ENCODE measurements at regions not wholly inside any gene's neighbourhood (a gene's known extent, or its start where the extent isn't known, plus 50 kb on each side); places are given as distances from the start of the nearest gene placed in this dataset.
"Not testable (repeated sequence)": the region's sequence is repeated elsewhere in the genome, so short reads cannot be mapped to it uniquely, and the experiment has no call there.

DNA sequence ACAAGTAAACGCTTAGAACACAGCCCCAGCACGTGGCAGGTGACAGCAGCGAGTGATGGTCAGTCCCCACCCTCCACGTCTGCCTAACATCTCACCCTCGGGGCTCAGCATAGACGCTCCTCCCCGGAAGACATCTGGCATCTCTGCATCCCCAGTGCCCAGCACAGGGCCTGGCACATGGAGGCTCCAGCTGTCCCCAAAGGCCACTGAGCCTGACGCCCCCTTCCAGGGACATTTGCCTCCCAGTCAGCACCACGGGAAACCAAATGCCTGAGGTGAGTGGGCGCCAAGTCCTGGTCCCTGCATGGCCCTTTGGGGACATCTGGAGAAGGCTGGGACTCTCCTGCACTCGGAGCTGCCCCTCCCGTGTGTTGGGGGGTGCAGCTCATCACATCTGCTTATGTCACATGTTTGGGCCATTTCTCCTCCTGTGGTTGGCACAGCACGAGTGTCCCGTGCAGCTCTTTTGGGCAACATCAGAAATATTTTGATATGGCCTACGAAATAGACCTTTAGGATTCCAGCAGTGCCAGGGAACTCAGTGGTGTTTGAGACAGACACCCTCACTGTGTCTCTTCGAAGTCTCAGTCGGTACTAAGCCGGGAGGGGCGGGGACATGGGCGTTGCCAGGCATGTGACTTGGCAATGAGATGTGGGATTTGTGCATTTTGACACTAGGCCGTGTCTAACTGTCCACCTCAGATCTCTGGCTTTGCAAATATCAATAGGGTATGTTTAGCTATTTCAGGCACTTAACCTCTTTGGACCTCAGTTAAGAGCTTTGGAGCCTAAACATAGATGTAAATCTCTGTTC is 315.0 kb downstream of the PTPRU start:
- DNase-seq (ENCODE audit: low spot score) = no peak

DNA sequence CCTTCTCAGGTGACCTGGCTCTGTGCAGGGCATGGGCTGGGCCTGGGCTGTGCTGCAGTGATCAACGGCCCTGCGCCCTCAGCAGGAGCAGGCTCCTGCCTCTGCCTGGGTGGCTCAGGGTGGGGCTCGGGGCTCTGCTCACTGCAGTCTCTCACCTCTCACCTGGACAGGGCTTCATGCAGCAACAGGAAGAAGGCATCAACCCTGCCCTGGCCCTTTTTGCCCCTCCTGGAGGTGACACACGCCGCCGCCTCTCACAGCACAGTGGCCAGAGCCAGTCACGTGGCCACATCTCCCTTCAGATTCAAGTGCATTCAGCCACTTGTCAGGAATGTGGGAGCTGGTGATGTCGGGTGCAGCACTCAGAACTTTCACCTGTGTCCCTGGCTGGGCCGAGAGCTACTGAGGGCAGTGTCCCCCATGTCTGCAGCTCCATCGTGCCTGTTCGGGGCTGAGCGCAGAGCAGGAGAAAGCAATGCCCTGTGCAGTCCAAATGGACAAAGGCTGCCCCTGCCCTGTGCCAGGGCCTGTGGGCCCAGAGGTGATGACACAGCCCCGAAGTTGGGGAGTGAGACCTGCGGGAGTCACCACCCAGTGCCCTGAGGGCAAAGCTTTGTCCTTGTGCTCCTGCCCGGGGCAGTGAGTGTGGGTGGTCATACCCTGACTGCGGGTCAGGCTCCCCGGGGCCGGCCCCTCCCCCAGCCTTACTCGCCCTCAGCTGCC is 314.0 kb downstream of the PTPRU start:
- DNase-seq (ENCODE audit: low spot score) = no peak

- not testable (repeated sequence) for DNase-seq (ENCODE audit: low spot score)
These were observed 313.4 kb downstream of the PTPRU start for GRCh38 chr1:29549728-29550118.

GRCh38 chr1:29549001-29549400 is 312.7 kb downstream of the PTPRU start:
- DNase-seq (ENCODE audit: low spot score) = no peak

DNA sequence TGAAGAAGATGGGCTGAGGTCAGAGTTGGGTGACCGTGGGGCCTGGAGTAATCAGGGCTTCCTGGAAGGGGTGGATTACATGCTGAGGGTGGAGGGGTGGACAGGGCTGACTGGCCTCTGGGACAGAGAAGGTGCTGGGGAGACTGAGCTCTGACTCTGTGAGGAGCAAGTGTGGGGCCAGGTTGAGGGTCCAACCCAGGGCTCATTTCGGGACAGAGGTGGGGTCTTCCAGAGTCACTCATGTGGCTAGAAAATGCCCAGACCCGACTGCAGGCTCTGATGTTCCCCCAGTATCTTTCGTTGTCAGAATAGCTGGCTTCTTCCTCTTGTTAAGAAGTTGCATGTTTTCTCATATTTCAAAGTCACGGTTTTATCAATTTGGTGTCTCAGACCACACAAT is 311.8 kb downstream of the PTPRU start:
- no peak for DNase-seq (ENCODE audit: low spot score)

- no peak for DNase-seq (ENCODE audit: low spot score)
These were observed 311.0 kb downstream of the PTPRU start for GRCh38 chr1:29547300-29547699.

- no peak for DNase-seq (ENCODE audit: low spot score)
These were observed 310.2 kb downstream of the PTPRU start for GRCh38 chr1:29546496-29546895.

DNA sequence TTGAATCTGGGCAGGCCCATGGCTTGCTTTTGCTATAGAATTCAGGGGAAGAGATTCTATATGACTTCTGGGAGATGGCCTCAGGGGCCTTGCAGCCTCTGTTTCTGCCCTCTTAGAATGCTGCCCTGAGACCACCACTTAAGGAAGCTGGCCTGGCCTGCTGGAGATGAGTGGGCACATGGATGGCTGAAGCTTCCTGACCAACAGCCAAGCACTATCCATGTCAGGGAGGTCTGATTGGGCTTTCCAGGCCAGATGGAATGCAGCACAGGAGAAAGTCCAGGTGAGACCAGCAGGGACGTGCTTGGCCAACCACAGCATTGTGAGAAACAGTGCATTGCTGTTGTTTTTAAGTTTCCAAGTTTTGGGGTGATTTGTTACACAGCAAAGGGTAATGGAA is 308.1 kb downstream of the PTPRU start:
- DNase-seq (ENCODE audit: low spot score) = no peak

GRCh38 chr1:29543586-29543985 is 307.3 kb downstream of the PTPRU start:
- DNase-seq (ENCODE audit: low spot score) = no peak

GRCh38 chr1:29542548-29542947 is 306.2 kb downstream of the PTPRU start:
- DNase-seq (ENCODE audit: low spot score) = no peak

GRCh38 chr1:29541631-29542030 is 305.3 kb downstream of the PTPRU start:
- DNase-seq (ENCODE audit: low spot score) = no peak

DNA sequence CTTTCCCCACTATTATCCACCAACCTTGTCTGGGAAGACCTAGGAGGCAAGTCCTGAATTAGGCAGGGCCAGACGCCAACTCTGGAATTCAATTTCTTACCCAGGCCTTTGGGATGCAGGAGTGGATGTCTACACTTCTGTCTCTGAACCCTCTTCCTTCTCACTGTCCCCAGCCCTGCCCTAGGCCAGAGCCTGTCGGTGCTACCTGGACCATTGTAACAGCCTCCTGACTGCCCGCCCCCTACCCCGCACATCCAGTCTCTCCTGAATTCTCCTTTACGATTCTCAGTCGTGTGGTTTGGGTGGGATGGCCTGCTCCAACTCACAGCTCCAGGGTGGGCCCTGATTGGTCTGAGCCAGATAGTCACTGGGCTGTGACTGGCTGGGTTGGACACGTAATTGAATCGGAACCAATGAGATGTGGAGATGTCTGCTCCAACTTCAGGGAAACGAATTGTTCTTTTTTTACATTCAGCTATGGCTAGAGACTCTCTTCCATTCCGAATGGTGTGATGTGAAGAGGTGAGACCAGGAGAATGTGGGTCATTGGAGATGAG is 304.6 kb downstream of the PTPRU start:
- DNase-seq (ENCODE audit: low spot score) = no peak

DNA sequence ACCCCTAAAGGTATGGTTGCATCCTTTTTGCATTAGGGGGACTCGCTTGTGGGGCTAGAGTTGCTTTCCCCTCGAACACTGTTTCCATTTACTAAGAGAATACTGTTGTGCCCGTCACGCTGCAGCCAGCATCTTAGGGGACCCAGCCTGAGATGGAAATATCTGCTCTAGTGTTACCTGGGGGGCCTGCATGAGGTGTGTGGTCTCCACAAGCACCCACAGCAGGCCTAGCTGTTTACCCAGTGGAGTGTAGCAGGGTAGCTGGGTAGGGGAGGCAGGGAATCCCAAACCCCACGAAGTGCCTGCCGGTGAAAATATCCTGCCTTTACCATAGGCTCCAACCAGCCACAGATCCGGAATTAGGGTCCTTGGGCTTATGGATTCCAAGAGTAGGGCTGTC is 303.6 kb downstream of the PTPRU start:
- DNase-seq (ENCODE audit: low spot score) = no peak

- no peak for DNase-seq (ENCODE audit: low spot score)
These were observed 302.3 kb downstream of the PTPRU start for GRCh38 chr1:29538586-29538985.

DNA sequence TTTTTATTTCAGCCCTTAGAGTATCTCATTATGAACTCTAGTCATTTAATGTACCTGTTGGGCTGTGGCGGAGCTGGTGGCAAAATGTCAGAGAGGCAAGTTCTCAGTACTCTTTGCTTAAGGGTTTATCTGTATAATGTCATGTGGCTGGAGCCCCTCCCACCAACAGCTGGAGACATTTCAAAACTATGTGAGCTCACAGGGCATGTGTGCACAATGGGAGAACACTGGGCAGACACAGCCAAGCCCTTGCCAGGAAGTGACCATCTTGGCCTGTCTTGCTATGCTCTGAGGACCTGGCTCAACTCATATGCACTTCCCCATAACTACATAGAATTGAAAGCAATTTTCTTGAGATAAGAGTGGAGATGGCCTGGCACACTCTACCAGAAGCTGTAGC is 296.4 kb downstream of the PTPRU start:
- DNase-seq (ENCODE audit: low spot score) = no peak

- DNase-seq (ENCODE audit: low spot score) = no peak
These were observed 296.0 kb downstream of the PTPRU start for GRCh38 chr1:29532285-29532684.

DNA sequence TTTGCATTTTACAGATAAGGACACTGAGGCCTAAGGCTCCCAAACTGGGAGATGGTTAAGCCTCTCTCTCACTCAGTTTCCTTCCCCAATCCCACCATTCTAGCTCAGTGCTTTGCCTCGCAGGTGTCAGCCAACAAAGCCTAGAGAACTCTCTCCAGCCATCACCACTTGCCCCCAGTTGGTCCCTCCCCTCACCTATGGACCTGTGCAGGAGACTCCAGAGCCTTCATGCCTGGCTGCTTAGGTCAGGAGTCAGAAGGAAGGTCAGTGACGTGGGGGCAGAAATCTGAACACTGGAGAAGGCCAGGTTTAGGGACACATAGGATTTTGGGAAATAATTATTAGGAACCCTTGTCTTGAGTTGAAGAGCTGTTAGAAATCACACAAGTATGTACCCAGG is 295.3 kb downstream of the PTPRU start:
- no peak for DNase-seq (ENCODE audit: low spot score)

DNA sequence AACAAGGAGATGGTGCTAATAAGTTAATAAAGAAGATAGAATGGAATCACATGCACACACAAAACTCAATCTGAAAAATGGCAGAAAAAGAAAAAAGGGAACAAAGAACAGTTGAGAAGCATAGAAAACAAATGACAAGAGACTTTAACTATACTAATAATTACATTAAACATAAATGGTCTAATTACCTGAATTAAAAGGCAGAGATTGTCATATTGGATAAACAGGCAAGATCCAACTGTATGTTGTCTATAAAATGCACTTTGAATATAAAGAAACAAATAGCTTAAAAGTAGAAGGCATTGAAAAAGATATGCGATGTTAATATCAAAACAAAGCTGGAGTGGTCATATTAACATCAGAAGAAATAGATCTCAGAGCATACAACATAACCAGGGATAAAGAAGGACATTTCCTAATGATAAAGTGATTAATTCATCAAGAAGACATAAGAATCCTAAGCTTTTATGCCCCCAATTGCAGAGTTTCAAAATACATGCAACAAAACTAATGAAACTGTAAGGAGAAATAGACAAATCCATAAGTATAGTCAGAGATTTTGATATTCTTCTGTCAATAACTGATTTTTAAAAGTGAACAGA is 293.5 kb downstream of the PTPRU start:
- DNase-seq (ENCODE audit: low spot score) = no peak

GRCh38 chr1:29527314-29528004 is 291.1 kb downstream of the PTPRU start:
- DNase-seq (ENCODE audit: low spot score) = no peak

DNA sequence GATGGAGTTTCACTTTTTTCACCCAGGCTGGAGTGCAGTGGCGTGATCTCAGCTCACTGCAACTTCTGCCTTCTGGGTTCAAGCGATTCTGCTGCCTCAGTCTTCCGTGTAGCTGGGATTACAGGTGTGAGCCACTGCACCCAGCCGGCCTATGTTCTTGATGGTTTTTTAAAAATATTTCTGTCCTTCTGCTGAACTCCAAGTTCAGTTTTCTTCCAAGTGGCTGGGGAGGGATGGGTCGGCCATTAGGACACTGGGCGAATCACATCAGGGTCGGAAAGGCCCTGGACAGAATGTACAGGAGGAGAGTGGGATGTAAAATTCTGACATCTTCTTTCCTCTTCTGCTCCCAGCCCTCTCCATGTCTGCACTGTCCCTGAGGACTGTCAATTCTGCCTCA is 289.6 kb downstream of the PTPRU start:
- no peak for DNase-seq (ENCODE audit: low spot score)

GRCh38 chr1:29524285-29525065 is 288.2 kb downstream of the PTPRU start:
- no peak for DNase-seq (ENCODE audit: low spot score)

DNA sequence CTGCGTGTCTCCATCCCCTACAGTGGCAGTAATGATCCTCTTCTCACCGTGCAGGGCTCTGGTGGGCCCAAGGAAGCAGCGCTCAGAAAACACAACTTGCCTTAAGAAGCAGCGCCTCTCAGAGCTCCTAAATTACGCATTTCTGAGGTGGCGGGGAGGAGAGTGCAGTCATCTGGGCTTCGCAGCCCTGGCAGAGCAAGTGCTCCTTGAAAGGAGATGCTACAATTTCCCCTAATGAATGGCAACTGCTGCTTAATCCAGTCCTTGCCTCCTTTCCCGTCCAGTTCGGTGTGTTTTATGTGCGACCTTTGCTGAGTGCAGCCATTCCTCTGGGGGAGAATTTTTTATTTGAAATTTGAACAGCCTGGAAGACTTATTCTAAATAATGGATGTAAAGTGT is 287.3 kb downstream of the PTPRU start:
- no peak for DNase-seq (ENCODE audit: low spot score)

Measured in AG08395 (cell line).